Ovary (tissue), 7 donors: ENCODE measurements at regions not wholly inside any gene's neighbourhood (a gene's known extent, or its start where the extent isn't known, plus 50 kb on each side); places are given as distances from the start of the nearest gene placed in this dataset.
"Not testable (repeated sequence)": the region's sequence is repeated elsewhere in the genome, so short reads cannot be mapped to it uniquely, and the experiment has no call there.

Experiments used
- DNase-seq, 5 donors: peaks; one replicate each; pipeline ENCODE4 v3.0.0-alpha.2; 2019 to 2020
- H3K27ac ChIP-seq, 2 donors: fragments of 200-600 bp; one replicate each; pipeline versions ENCODE4 v1.5.1 to v1.8.0; 2019 to 2022
- H3K27me3 ChIP-seq: fragments of 200-600 bp; one replicate; pipeline ENCODE4 v1.8.0; 2022
- H3K36me3 ChIP-seq: fragments of 200-600 bp; sonication (generic); one replicate; pipeline ENCODE4 v1.5.1; 2019
- H3K4me1 ChIP-seq: one replicate; pipeline ENCODE4 v1.8.1; 2013; ENCODE audit warnings: mild to moderate bottlenecking, moderate library complexity; ENCODE audit not compliant: insufficient read depth
- H3K4me3 ChIP-seq: fragments of 200-600 bp; sonication (generic); one replicate; pipeline ENCODE4 v1.5.1; 2017
- H3K9me3 ChIP-seq, 2 donors: fragments of 200-600 bp in 1 of 2; sonication (generic) in 1 of 2; one replicate each; pipeline versions ENCODE4 v1.5.1 to v1.8.1; 2013 to 2019; ENCODE audit warnings: mild to moderate bottlenecking in 1 of 2, moderate library complexity in 1 of 2
- EP300 ChIP-seq: sonication (generic); formaldehyde crosslinking; IDR thresholded peaks from one replicate; pipeline ENCODE4 v1.6.1; 2017; ENCODE audit warnings: antibody characterized with exemption
- POLR2A ChIP-seq: fragments of 450-650 bp; IDR thresholded peaks from one replicate; pipeline ENCODE4 v1.6.1; 2017; ENCODE audit warnings: antibody characterized with exemption, mild to moderate bottlenecking, moderate library complexity
- WGBS, 3 donors: extraction: QIAGEN DNeasy Blood & Tissue Kit in 1 of 3; methylation state at CpG; one replicate each; pipeline versions ENCODE4 v1.1.5 to v1.1.7; 2013 to 2017; 5-methylcytosine and 5-hydroxymethylcytosine counted together
- intact Hi-C, 4 donors: fragments of 100-400 bp; cut with DNase I; formaldehyde crosslinking; loops; one replicate each; pipeline versions ENCODE4 v1.11.0 to v1.15.1; 2022 to 2023
- TF ChIP-seq, protein P1 (sequence below), 3 donors: fragments of 450-650 bp in 2 of 3; fragments of 200-600 bp in 1 of 3; IDR thresholded peaks; one replicate each; pipeline versions ENCODE4 v1.5.1 to v1.8.0; 2016 to 2022; ENCODE audit warnings: antibody characterized with exemption in 3 of 3, mild to moderate bottlenecking in 1 of 3
- donor health status: DM: no; HTN: no; CAD: no; lungs with moderate emphysema.
- donor health status: DM: no; HTN: no; CAD: no.
- donor health status: Bipolar disorder and iron deficiency.
- donor health status: DM: no; HTN: no; CAD: no.
- donor health status: DM: yes; HTN: yes; CAD: no.

DNA sequence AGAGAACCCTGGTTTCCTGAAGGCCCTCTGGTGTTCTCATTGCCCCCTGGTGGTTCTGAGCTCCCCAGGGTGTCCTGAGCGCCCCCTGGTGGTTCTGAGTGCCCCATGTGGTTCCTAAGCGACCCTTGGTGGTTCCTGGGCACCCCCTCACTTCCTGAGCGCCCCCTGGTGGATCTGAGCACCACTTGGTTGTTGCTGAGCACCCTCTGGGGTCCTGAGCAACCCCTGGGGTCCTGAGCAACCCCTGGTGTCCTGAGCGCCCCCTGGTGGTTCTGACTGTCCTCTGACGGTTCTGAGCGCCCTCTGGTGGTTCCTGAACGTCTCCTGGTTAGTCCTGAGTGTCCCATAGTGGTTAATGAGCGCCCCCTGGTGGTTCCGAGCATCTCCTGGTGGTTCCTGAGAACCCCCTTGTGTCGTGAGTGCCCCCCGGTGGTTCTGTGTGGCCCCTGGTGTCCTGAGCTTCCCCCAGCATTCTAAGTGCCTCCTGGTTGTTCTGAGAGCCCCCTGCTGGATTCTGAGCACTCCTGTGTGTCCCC, 568.3 kb downstream of the TMEM121 start:
- intact Hi-C loops: no loop called here

DNA sequence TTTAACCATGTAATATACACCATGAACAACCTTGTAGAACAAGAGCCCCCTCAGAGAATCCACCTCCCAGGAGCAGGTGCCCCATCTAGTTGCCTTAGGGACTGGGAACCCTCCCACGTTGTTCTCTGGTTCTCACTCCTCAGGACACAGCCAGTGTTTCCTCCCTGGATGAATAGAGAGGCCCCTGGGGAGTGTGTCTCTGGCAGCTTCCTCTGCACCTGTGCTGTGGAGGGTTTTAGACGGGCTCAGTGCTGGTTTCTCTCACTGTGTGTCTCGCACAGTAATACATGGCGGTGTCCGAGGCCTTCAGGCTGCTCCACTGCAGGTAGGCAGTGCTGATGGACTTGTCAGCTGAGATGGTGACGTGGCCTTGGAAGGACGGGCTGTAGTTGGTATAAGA, 581.3 kb downstream of the TMEM121 start:
- Histone ChIP-seq H3K4me1 (no peaks in the 10 kb centered on the region), H3K27ac (no peak overlapping the region), H3K27me3 (no peaks in the 10 kb centered on the region), H3K9me3 (no peaks in the 10 kb centered on the region), H3K4me3 (no peak overlapping the region), H3K36me3 (no peaks in the 10 kb centered on the region)
- 69% methylated on average over 7 of the region's 7 CpGs; no CpG with 5 or more reads in 2 of the 3 donors for WGBS, 3 donors
- no peak for DNase-seq
- no peak for TF ChIP-seq POLR2A
- TF ChIP-seq, protein P1, sequence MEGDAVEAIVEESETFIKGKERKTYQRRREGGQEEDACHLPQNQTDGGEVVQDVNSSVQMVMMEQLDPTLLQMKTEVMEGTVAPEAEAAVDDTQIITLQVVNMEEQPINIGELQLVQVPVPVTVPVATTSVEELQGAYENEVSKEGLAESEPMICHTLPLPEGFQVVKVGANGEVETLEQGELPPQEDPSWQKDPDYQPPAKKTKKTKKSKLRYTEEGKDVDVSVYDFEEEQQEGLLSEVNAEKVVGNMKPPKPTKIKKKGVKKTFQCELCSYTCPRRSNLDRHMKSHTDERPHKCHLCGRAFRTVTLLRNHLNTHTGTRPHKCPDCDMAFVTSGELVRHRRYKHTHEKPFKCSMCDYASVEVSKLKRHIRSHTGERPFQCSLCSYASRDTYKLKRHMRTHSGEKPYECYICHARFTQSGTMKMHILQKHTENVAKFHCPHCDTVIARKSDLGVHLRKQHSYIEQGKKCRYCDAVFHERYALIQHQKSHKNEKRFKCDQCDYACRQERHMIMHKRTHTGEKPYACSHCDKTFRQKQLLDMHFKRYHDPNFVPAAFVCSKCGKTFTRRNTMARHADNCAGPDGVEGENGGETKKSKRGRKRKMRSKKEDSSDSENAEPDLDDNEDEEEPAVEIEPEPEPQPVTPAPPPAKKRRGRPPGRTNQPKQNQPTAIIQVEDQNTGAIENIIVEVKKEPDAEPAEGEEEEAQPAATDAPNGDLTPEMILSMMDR (IDR thresholded peaks at IDR 0.05): no peak
- no peak for TF ChIP-seq EP300
- intact Hi-C loops: no loop called here

More for the DNA sequence above, 568.3 kb downstream of the TMEM121 start:
- TF ChIP-seq EP300: no peak
- Histone ChIP-seq H3K4me1 (no peaks in the 10 kb centered on the region), H3K4me3 (no peak overlapping the region), H3K9me3 (no peaks in the 10 kb centered on the region), H3K27ac (no peak overlapping the region), H3K27me3 (no peaks in the 10 kb centered on the region), H3K36me3 (no peaks in the 10 kb centered on the region)
- DNase-seq: peak in 2 of 5 donors; percentile 15 to 40
- 35% methylated on average over 11 of the region's 11 CpGs; no CpG with 5 or more reads in 2 of the 3 donors for WGBS, 3 donors

DNA sequence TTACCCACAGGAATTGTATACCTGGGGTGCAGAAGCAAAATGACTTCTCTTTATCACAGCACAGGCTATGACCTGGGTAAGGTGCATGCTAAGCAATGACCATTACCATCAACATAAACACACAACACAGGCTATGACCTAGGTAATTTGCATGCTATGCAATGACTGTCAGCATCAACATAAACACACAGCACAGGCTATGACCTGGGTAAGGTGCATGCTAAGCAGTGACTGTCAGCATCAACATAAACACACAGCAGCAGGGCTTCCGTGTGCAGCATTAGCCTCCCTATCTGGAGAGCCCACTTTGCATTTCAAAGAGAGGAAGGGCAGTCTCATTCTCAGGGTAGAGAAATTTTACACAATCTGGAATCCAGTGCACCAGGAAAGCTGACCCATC, 583.0 kb downstream of the TMEM121 start:
- H3K27ac ChIP-seq: no peak overlapping the region
- DNase-seq: no peak
- no peaks in the 10 kb centered on the region for H3K9me3 ChIP-seq
- H3K4me3 ChIP-seq: no peak overlapping the region
- no peak for TF ChIP-seq POLR2A
- no peak for TF ChIP-seq EP300
- TF ChIP-seq, protein P1 (IDR thresholded peaks at IDR 0.05): no peak
- H3K36me3 ChIP-seq: no peaks in the 10 kb centered on the region
- 14% methylated on average over 1 of the region's 1 CpG; no CpG with 5 or more reads in 2 of the 3 donors for WGBS, 3 donors
- intact Hi-C loops: no loop called here
- H3K27me3 ChIP-seq: no peaks in the 10 kb centered on the region
- no peaks in the 10 kb centered on the region for H3K4me1 ChIP-seq

DNA sequence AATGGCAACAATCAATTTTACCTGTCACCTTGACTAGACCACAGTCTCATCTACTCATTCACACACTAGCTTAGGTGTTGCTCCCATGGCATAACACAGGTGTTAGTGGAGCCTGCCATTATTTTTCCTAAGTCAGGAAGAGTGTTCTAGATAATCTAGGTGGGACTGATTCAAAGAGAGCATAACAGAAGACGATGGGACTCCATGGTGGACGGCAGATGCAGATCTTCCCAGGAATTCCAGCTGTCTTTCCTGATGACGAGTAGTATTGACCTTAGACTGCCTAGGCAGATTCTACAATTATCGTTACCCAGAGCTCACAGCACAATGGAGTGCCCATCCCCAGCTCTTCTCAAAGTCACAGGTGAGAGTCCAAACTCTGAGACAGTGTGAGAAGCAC, 589.0 kb downstream of the TMEM121 start:
- intact Hi-C loops: no loop called here
- no peaks in the 10 kb centered on the region for H3K36me3 ChIP-seq
- DNase-seq: no peak
- 37 to 60% (median 58%) methylated on average over 4 of the region's 4 CpGs for WGBS, 3 donors
- no peak overlapping the region for H3K27ac ChIP-seq
- no peak overlapping the region for H3K4me3 ChIP-seq
- no peak for TF ChIP-seq EP300
- TF ChIP-seq POLR2A: no peak
- TF ChIP-seq, protein P1 (IDR thresholded peaks at IDR 0.05): no peak
- H3K4me1 ChIP-seq: no peaks in the 10 kb centered on the region
- no peaks in the 10 kb centered on the region for H3K9me3 ChIP-seq
- no peaks in the 10 kb centered on the region for H3K27me3 ChIP-seq

DNA sequence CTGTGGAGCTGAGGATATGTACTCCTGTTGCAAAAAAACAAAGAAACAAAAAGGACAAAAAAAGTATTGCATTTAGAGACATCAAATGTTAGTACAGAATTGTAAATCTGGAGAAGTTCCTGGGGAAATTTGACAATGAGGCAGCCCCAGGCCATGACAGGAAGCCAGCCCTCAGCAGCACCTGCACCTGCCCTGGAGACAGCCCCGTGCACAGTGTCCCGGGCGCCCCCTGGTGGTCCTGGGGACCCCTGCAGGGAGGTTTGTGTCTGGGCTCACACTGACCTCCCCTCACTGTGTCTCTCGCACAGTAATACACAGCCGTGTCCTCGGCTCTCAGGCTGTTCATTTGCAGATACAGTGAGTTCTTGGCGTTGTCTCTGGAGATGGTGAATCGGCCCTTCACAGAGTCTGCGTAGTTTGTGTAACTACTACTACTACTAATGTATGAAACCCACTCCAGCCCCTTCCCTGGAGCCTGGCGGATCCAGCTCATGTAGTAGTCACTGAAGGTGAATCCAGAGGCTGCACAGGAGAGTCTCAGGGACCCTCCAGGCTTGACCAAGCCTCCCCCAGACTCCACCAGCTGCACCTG, 590.1 kb downstream of the TMEM121 start:
- intact Hi-C loops, H3K36me3 ChIP-seq, H3K27ac ChIP-seq, DNase-seq, H3K27me3 ChIP-seq, H3K9me3 ChIP-seq, H3K4me1 ChIP-seq, H3K4me3 ChIP-seq: not testable (repeated sequence)
- 44 to 71% (median 55%) methylated on average over 2 to 10 of the region's 10 CpGs for whole genome bisulfite sequencing, 3 donors
